Bronchial epithelial cell (primary cell): ENCODE measurements at regions not wholly inside any gene's neighbourhood (a gene's known extent, or its start where the extent isn't known, plus 50 kb on each side); places are given as distances from the start of the nearest gene placed in this dataset.
A peak's percentile ranks its signal among the peaks of the same experiment; 100 is the strongest.
"Not testable (repeated sequence)": the region's sequence is repeated elsewhere in the genome, so short reads cannot be mapped to it uniquely, and the experiment has no call there.

Experiments
- DNase-seq: peaks from one replicate; pipeline ENCODE4 v3.0.0-alpha.2; 2010; ENCODE audit warnings: low read depth
- FAIRE-seq: peaks from 2 replicates; lab custom pipeline; 2011; peaks lifted over from hg19 to GRCh38; lab: Jason Lieb, UNC
- H3K27me3 ChIP-seq: 2 replicates; pipeline ENCODE4 v1.5.1; 2011; ENCODE audit warnings: low read length; ENCODE audit not compliant: control insufficient read depth, insufficient read depth
- H3K36me3 ChIP-seq: 2 replicates; pipeline ENCODE4 v1.5.1; 2011; ENCODE audit warnings: low read length; ENCODE audit not compliant: control insufficient read depth, insufficient read depth
- H3K4me3 ChIP-seq: 2 replicates; pipeline ENCODE4 v1.5.1; 2011; ENCODE audit warnings: mild to moderate bottlenecking, low read depth, low read length, control low read depth
- CTCF ChIP-seq: IDR thresholded peaks from 2 replicates; pipeline ENCODE4 v1.5.1; 2011; ENCODE audit warnings: mild to moderate bottlenecking, moderate library complexity, low read length, control low read depth, inconsistent platforms; ENCODE audit not compliant: insufficient read depth, severe bottlenecking

- Histone ChIP-seq H3K36me3 (no peaks in the 10 kb centered on the region), H3K4me3 (no peak overlapping the region), H3K27me3 (no peaks in the 10 kb centered on the region)
- FAIRE-seq (no peak), DNase-seq (peak; percentile 40)
- no peak for TF ChIP-seq CTCF
Observed at GRCh38 chr5:36457511-36458270, 148.7 kb upstream of the SLC1A3 start.

- no peak overlapping the region for H3K4me3 ChIP-seq
- no peak for DNase-seq
- no peaks in the 10 kb centered on the region for H3K36me3 ChIP-seq
- no peaks in the 10 kb centered on the region for H3K27me3 ChIP-seq
- TF ChIP-seq CTCF = no peak
- no peak for FAIRE-seq
Observed at GRCh38 chr5:36458746-36459145, 147.7 kb upstream of the SLC1A3 start.

- no peak for FAIRE-seq
- Histone ChIP-seq H3K36me3 (no peaks in the 10 kb centered on the region), H3K4me3 (no peak overlapping the region), H3K27me3 (no peaks in the 10 kb centered on the region)
- DNase-seq = peak; percentile 82
- peak; percentile 48 for TF ChIP-seq CTCF
Observed at GRCh38 chr5:36459176-36460135, 146.9 kb upstream of the SLC1A3 start.

- FAIRE-seq = no peak
- H3K36me3 ChIP-seq = no peaks in the 10 kb centered on the region
Observed at GRCh38 chr5:36462295-36463021, 143.9 kb upstream of the SLC1A3 start.

GRCh38 chr5:36475942-36476341 is 130.5 kb upstream of the SLC1A3 start:
- not testable (repeated sequence) for H3K27me3 ChIP-seq, FAIRE-seq, DNase-seq, H3K36me3 ChIP-seq, H3K4me3 ChIP-seq

More at GRCh38 chr5:36462295-36463021, 143.9 kb upstream of the SLC1A3 start:
- no peak for TF ChIP-seq CTCF
- Histone ChIP-seq H3K27me3 (no peaks in the 10 kb centered on the region), H3K4me3 (no peak overlapping the region)
- DNase-seq = peak; percentile 82
